Activated CD8-positive, alpha-beta T cell treated with anti-CD3 and anti-CD28 coated beads for 36 hours (primary cell): ENCODE measurements at regions not wholly inside any gene's neighbourhood (a gene's known extent, or its start where the extent isn't known, plus 50 kb on each side); places are given as distances from the start of the nearest gene placed in this dataset.

Source experiments
- ATAC-seq: fragments of 200-7000 bp; cut with Tn5 transposase; one replicate; pipeline ENCODE4 v1.10.0; 2021; ENCODE audit warnings: mild to moderate bottlenecking, moderate library complexity
- CTCF ChIA-PET: fragments of 350-600 bp; sonication (Branson Sonifier 250); formaldehyde crosslinking; loops from one replicate; lab custom pipeline; 2021; ENCODE audit warnings: antibody characterized with exemption; lab: Charles Lee
- POLR2A ChIA-PET: fragments of 350-600 bp; sonication (Branson Sonifier 250); formaldehyde crosslinking; loops from one replicate; lab custom pipeline; 2021; ENCODE audit warnings: antibody characterized with exemption; lab: Charles Lee
- DNase-seq: peaks from one replicate; pipeline ENCODE4 v3.0.0-alpha.2; 2020
- H3K27ac Mint-ChIP-seq: one replicate; pipeline ENCODE4 v1.8.0; 2021; ENCODE audit warnings: mild to moderate bottlenecking, mixed read lengths
- H3K27me3 Mint-ChIP-seq: one replicate; pipeline ENCODE4 v1.8.0; 2021; ENCODE audit warnings: mixed read lengths
- H3K36me3 Mint-ChIP-seq: one replicate; pipeline ENCODE4 v1.8.0; 2021; ENCODE audit warnings: low read depth, mixed read lengths
- H3K4me1 Mint-ChIP-seq: one replicate; pipeline ENCODE4 v1.8.0; 2021; ENCODE audit warnings: low read depth, mixed read lengths
- H3K4me3 Mint-ChIP-seq: one replicate; pipeline ENCODE4 v1.8.0; 2021; ENCODE audit warnings: mild to moderate bottlenecking, moderate library complexity, mixed read lengths
- H3K9me3 Mint-ChIP-seq: one replicate; pipeline ENCODE4 v1.8.0; 2021; ENCODE audit warnings: mixed read lengths
- intact Hi-C: fragments of 100-400 bp; cut with micrococcal nuclease; formaldehyde crosslinking; loops from one replicate; pipeline ENCODE4 v1.10.0; 2022
- TF ChIP-seq, protein P1 (sequence below): fragments of 200-600 bp; IDR thresholded peaks from one replicate; pipeline ENCODE4 v1.8.0; 2022; ENCODE audit warnings: antibody characterized with exemption, mild to moderate bottlenecking

DNA sequence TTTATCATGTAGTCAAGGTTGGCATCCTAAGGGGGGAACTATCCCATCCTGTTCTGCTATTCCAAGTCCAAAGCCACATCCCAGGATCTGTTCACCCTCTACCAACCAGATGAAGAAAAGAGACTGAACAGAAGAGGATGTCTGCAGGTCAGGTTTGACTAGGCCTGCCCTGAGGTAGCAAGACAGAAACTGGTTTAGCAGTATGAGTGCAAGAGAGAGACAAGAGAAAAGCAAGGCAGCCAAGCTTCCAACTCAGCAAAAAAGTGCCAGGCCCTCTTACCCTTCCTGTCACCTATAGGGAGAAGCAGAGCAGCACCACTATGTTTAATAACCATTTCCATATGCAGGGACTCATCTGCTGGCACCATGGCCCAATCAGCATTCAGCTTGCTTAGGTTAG lies 320.8 kb upstream of the DUSP10 start:
- TF ChIP-seq, protein P1, sequence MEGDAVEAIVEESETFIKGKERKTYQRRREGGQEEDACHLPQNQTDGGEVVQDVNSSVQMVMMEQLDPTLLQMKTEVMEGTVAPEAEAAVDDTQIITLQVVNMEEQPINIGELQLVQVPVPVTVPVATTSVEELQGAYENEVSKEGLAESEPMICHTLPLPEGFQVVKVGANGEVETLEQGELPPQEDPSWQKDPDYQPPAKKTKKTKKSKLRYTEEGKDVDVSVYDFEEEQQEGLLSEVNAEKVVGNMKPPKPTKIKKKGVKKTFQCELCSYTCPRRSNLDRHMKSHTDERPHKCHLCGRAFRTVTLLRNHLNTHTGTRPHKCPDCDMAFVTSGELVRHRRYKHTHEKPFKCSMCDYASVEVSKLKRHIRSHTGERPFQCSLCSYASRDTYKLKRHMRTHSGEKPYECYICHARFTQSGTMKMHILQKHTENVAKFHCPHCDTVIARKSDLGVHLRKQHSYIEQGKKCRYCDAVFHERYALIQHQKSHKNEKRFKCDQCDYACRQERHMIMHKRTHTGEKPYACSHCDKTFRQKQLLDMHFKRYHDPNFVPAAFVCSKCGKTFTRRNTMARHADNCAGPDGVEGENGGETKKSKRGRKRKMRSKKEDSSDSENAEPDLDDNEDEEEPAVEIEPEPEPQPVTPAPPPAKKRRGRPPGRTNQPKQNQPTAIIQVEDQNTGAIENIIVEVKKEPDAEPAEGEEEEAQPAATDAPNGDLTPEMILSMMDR: no peak
- CTCF ChIA-PET: no interaction called here
- Mint-ChIP-seq H3K9me3 (peaks cover 8% of the 10 kb centered on the region), H3K27me3 (no peaks in the 10 kb centered on the region), H3K27ac (no peak overlapping the region), H3K36me3 (no peaks in the 10 kb centered on the region), H3K4me3 (no peak overlapping the region), H3K4me1 (no peaks in the 10 kb centered on the region)
- ATAC-seq: no peak
- intact Hi-C loops: no loop called here
- POLR2A ChIA-PET: no interaction called here
- no peak for DNase-seq

DNA sequence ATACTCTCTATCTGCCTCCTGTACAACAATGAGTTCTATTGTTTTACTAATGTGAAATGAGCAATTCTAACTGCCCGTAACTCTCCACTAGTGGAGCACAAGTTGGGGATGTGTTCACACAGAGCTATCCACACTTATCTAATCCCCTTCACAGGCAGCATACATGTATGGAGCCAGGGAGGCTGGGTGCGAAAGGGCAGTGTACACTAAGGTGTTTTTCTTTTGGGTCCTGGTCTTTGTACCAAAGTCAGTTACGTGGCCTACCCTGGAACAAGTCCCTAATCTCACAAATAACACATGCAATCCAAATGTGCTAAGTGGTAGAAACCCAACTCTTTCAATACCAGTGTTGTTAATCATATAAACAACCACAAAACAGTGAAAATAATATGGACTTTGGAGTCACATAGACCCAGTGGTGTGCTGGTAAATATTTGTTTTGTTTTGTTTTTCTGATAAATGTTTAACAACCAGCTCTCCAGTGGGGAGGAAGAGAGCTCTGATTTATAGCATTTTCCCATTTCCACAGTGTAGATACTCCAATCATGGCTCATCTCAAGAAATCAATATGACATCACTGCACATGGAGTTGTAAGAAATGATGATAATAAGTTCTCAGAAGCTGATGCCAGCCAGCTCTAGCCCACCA lies 319.9 kb upstream of the DUSP10 start:
- ChIA-PET POLR2A (no interaction called here), CTCF (interaction anchor here (1.1 to 1.6 kb wide), 2 partner anchors 10 to 48 kb away, joined by 3 read pairs; no protein-coding TSS in a partner anchor)
- H3K4me3 Mint-ChIP-seq: no peak overlapping the region
- no peaks in the 10 kb centered on the region for H3K27me3 Mint-ChIP-seq
- no peak overlapping the region for H3K27ac Mint-ChIP-seq
- DNase-seq: no peak
- peaks cover 8% of the 10 kb centered on the region for H3K9me3 Mint-ChIP-seq
- no peaks in the 10 kb centered on the region for H3K36me3 Mint-ChIP-seq
- no peaks in the 10 kb centered on the region for H3K4me1 Mint-ChIP-seq
- intact Hi-C loops: no loop called here
- no peak for ATAC-seq
- TF ChIP-seq, protein P1: no peak

DNA sequence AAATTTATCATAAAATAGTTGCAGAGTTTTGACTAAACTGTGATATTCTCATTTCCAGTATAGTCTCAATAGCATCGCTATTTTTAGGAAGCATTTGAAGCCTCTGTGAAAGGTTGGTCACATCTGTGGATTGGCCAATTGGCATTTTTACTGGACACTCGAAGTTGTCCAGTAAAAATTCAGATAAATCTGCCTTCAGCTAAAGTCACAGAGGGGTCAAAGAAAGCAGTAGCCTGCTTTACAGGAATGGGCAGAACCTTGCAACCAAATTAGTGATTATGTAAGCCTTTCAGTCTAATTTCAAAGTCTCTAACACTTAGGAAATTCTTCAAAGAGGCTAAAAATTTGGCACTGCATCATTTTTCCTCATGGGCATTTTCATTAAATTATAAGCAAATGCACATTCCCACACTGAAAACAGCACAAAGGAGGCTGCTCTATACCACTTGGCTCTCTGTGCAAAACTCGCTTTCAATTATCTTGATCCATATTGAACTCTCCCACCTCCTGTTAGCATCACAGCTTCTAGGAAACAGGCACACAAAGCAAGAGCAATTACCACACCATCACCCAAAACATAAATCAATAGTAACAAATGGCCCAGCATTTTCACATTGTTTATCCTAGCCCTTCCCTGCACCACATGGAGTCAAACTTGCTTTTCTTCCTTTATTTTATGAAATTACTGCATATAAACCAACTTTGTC lies 318.5 kb upstream of the DUSP10 start:
- DNase-seq (no peak), ATAC-seq (no peak)
- no peaks in the 10 kb centered on the region for H3K36me3 Mint-ChIP-seq
- intact Hi-C loops: no loop called here
- TF ChIP-seq, protein P1: no peak
- peaks cover 8% of the 10 kb centered on the region for H3K9me3 Mint-ChIP-seq
- no peaks in the 10 kb centered on the region for H3K4me1 Mint-ChIP-seq
- no peaks in the 10 kb centered on the region for H3K27me3 Mint-ChIP-seq
- H3K4me3 Mint-ChIP-seq: no peak overlapping the region
- no peak overlapping the region for H3K27ac Mint-ChIP-seq
- POLR2A ChIA-PET: interaction anchor here (0.6 kb wide), 1 partner anchor 1851 kb away, joined by 3 read pairs; no protein-coding TSS in a partner anchor
- CTCF ChIA-PET: interaction anchor here (1.1 to 1.6 kb wide), 2 partner anchors 8 to 47 kb away, joined by 3 read pairs; no protein-coding TSS in a partner anchor

DNA sequence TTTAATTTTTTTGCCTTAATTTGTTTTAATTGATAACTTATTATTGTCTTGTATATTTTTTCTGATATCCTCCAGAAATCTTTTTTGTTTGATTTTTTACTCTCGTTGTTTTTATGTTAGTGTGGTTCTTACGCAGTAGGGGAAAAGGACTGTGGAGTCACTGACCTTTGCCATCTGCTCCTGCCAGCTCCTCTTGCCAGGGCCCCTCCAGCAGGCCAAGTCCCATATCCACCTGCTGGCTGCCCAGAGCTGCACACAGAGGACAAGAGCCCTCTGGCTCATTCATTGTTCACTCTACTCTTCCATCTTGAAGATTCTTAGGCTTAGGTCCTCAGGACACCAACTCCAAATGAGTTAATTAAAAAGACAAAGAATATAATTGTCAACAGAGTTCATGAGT lies 316.4 kb upstream of the DUSP10 start:
- H3K27me3 Mint-ChIP-seq: no peaks in the 10 kb centered on the region
- no peaks in the 10 kb centered on the region for H3K4me1 Mint-ChIP-seq
- intact Hi-C loops: no loop called here
- H3K9me3 Mint-ChIP-seq: no peaks in the 10 kb centered on the region
- DNase-seq (no peak), ATAC-seq (no peak)
- POLR2A ChIA-PET: no interaction called here
- CTCF ChIA-PET: no interaction called here
- H3K27ac Mint-ChIP-seq: no peak overlapping the region
- no peak overlapping the region for H3K4me3 Mint-ChIP-seq
- H3K36me3 Mint-ChIP-seq: no peaks in the 10 kb centered on the region
- TF ChIP-seq, protein P1: no peak

- no peaks in the 10 kb centered on the region for H3K9me3 Mint-ChIP-seq
- ChIA-PET POLR2A (no interaction called here), CTCF (no interaction called here)
- ATAC-seq: peak; percentile 56
- no peaks in the 10 kb centered on the region for H3K4me1 Mint-ChIP-seq
- intact Hi-C loops: no loop called here
- no peaks in the 10 kb centered on the region for H3K27me3 Mint-ChIP-seq
- no peak overlapping the region for H3K4me3 Mint-ChIP-seq
- TF ChIP-seq, protein P1: no peak
- no peak overlapping the region for H3K27ac Mint-ChIP-seq
- no peaks in the 10 kb centered on the region for H3K36me3 Mint-ChIP-seq
- DNase-seq: peak; percentile 22
These were observed 315.3 kb upstream of the DUSP10 start for GRCh38 chr1:222057162-222057561.
